ENCODE measurements at regions not wholly inside any gene's neighbourhood (a gene's known extent, or its start where the extent isn't known, plus 50 kb on each side); places are given as distances from the start of the nearest gene placed in this dataset.

GRCh38 chr11:91967691-91968045 lies 256.9 kb upstream of the FAT3 start:
- H3K27me3 Mint-ChIP-seq (ENCODE audit: low read depth in 3 of 3): no peaks in the 10 kb centered on the region
- WGBS (ENCODE audit: insufficient coverage): 100% methylated on average over 1 of the region's 2 CpGs
- no peaks in the 10 kb centered on the region for H3K4me1 ChIP-seq (ENCODE audit: control insufficient read depth in 1 of 2, insufficient read depth in 2 of 2, low read length in 2 of 2)
- H3K9me3 ChIP-seq (replicated peaks in 1 of 2; ENCODE audit: control insufficient read depth in 1 of 2, insufficient read depth in 1 of 2, low read length in 2 of 2): peaks cover 0 to 11% of the 10 kb centered on the region in 2 donors
- H3K27me3 ChIP-seq (ENCODE audit: control insufficient read depth in 2 of 2, insufficient read depth in 2 of 2, low read length in 2 of 2): no peaks in the 10 kb centered on the region
- H3K4me1 Mint-ChIP-seq: no peaks in the 10 kb centered on the region
- H3K4me3 ChIP-seq (replicated peaks in 1 of 3; ENCODE audit: low read depth in 2 of 3, low read length in 3 of 3): no peak overlapping the region
- H3K9me3 Mint-ChIP-seq: peaks cover 0 to 5% (median 3%) of the 10 kb centered on the region in 7 donors
- no peak overlapping the region for H3K9ac ChIP-seq (ENCODE audit: insufficient read depth, low read length, poor library complexity, severe bottlenecking)
- DNase-seq: no peak
- no peak for TF ChIP-seq CTCF (IDR thresholded peaks at IDR 0.05)
- no peaks in the 10 kb centered on the region for H3K36me3 Mint-ChIP-seq
- H3K27ac ChIP-seq (ENCODE audit: low read depth in 1 of 2, low read length in 2 of 2): no peak overlapping the region
- H2AFZ ChIP-seq (ENCODE audit: insufficient read depth, low read depth, low read length, poor library complexity, severe bottlenecking): no peak overlapping the region
- H3K4me2 ChIP-seq (replicated peaks; ENCODE audit: extremely low read depth, low read length, poor library complexity, severe bottlenecking): no peak overlapping the region
- no peak overlapping the region for H3K4me3 Mint-ChIP-seq
- intact Hi-C loops (cut with micrococcal nuclease): no loop called here
- no peak overlapping the region for H3K27ac Mint-ChIP-seq
- no peaks in the 10 kb centered on the region for H3K79me2 ChIP-seq (ENCODE audit: insufficient read depth, low read length)
- H4K20me1 ChIP-seq (ENCODE audit: insufficient read depth, low read length): no peaks in the 10 kb centered on the region
- H3K36me3 ChIP-seq (replicated peaks in 1 of 2; ENCODE audit: control insufficient read depth in 1 of 2, insufficient read depth in 2 of 2, low read length in 2 of 2): no peaks in the 10 kb centered on the region

GRCh38 chr11:91967026-91967690 lies 257.5 kb upstream of the FAT3 start:
- TF ChIP-seq CTCF (IDR thresholded peaks at IDR 0.05): no peak
- H3K9me3 ChIP-seq (replicated peaks in 1 of 2; ENCODE audit: control insufficient read depth in 1 of 2, insufficient read depth in 1 of 2, low read length in 2 of 2): peaks cover 0 to 11% of the 10 kb centered on the region in 2 donors
- no peak overlapping the region for H3K4me2 ChIP-seq (replicated peaks; ENCODE audit: extremely low read depth, low read length, poor library complexity, severe bottlenecking)
- no peaks in the 10 kb centered on the region for H3K27me3 Mint-ChIP-seq (ENCODE audit: low read depth in 3 of 3)
- no peaks in the 10 kb centered on the region for H3K79me2 ChIP-seq (ENCODE audit: insufficient read depth, low read length)
- H3K4me3 Mint-ChIP-seq: no peak overlapping the region
- no peaks in the 10 kb centered on the region for H4K20me1 ChIP-seq (ENCODE audit: insufficient read depth, low read length)
- intact Hi-C loops (cut with micrococcal nuclease): no loop called here
- no peak overlapping the region for H3K9ac ChIP-seq (ENCODE audit: insufficient read depth, low read length, poor library complexity, severe bottlenecking)
- H3K4me3 ChIP-seq (replicated peaks in 1 of 3; ENCODE audit: low read depth in 2 of 3, low read length in 3 of 3): no peak overlapping the region
- H3K4me1 ChIP-seq (ENCODE audit: control insufficient read depth in 1 of 2, insufficient read depth in 2 of 2, low read length in 2 of 2): no peaks in the 10 kb centered on the region
- H3K36me3 ChIP-seq (replicated peaks in 1 of 2; ENCODE audit: control insufficient read depth in 1 of 2, insufficient read depth in 2 of 2, low read length in 2 of 2): no peaks in the 10 kb centered on the region
- H3K36me3 Mint-ChIP-seq: no peaks in the 10 kb centered on the region
- no peaks in the 10 kb centered on the region for H3K27me3 ChIP-seq (ENCODE audit: control insufficient read depth in 2 of 2, insufficient read depth in 2 of 2, low read length in 2 of 2)
- no peak overlapping the region for H2AFZ ChIP-seq (ENCODE audit: insufficient read depth, low read depth, low read length, poor library complexity, severe bottlenecking)
- peaks cover 0 to 5% (median 2%) of the 10 kb centered on the region in 7 donors for H3K9me3 Mint-ChIP-seq
- DNase-seq: no peak
- no peak overlapping the region for H3K27ac Mint-ChIP-seq
- no peak overlapping the region for H3K27ac ChIP-seq (ENCODE audit: low read depth in 1 of 2, low read length in 2 of 2)
- H3K4me1 Mint-ChIP-seq: no peaks in the 10 kb centered on the region

Data from CD14-positive monocyte (primary cell).